ENCODE measurements at regions not wholly inside any gene's neighbourhood (a gene's known extent, or its start where the extent isn't known, plus 50 kb on each side); places are given as distances from the start of the nearest gene placed in this dataset.

DNA sequence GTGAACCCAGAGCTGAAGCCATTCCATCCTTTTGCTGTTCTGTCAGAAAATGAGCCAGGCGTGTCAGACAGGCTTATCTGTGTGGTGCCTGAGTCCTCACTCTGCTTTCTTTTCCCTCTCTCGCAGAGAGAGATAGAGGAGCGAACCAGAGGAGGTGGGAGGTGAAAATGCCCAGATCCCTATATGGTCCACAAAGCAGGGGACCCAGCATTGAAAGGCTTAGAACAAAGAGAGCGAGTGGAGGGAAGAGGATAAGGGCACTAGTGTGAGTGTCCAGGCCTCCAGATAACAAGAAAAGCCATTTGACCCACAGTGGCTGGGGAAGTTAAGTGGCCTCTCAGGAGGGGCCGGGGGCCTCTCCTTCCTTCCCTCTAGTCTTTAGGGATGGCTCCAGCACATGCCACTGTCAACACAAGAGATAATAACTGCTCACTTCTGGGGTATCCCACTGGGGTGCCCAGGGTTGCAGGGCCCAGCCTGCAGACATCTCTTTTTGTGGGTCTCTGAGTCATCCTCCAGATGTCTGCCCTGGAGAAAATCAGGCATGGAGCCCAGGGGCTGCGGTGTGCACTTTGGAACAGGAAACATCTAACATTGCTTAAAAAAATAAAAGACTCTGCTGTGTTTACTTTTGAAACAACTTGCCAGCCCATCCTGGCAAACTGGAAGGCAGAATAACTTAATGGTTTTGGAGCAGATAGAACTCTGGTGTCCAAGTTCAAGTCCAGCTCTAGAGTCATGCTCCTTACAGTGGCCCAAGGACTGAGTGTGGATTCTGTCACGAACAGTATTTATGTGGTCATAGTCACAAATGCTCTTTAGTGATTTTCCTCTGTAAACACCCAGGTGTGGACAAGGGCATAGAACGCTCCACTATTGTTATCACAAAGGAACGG, 189.5 kb downstream of the CXCL12 start:
- TF ChIP-seq, protein P1, sequence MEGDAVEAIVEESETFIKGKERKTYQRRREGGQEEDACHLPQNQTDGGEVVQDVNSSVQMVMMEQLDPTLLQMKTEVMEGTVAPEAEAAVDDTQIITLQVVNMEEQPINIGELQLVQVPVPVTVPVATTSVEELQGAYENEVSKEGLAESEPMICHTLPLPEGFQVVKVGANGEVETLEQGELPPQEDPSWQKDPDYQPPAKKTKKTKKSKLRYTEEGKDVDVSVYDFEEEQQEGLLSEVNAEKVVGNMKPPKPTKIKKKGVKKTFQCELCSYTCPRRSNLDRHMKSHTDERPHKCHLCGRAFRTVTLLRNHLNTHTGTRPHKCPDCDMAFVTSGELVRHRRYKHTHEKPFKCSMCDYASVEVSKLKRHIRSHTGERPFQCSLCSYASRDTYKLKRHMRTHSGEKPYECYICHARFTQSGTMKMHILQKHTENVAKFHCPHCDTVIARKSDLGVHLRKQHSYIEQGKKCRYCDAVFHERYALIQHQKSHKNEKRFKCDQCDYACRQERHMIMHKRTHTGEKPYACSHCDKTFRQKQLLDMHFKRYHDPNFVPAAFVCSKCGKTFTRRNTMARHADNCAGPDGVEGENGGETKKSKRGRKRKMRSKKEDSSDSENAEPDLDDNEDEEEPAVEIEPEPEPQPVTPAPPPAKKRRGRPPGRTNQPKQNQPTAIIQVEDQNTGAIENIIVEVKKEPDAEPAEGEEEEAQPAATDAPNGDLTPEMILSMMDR (IDR thresholded peaks at IDR 0.05): no peak
- TF ChIP-seq POLR2A (IDR thresholded peaks at IDR 0.05): no peak
- Histone ChIP-seq H3K4me3 (no peak overlapping the region), H3K27me3 (no peaks in the 10 kb centered on the region), H3K9me3 (no peaks in the 10 kb centered on the region), H3K4me1 (no peaks in the 10 kb centered on the region), H3K27ac (no peak overlapping the region), H3K36me3 (ENCODE audit: low read depth, missing control alignments) (no peaks in the 10 kb centered on the region)
- intact Hi-C loops (cut with DNase I; ENCODE audit: low total_unique reads): no loop called here
- 74% methylated on average over 9 of the region's 9 CpGs for WGBS, 2 donors
- peak; percentile 27 for DNase-seq

DNA sequence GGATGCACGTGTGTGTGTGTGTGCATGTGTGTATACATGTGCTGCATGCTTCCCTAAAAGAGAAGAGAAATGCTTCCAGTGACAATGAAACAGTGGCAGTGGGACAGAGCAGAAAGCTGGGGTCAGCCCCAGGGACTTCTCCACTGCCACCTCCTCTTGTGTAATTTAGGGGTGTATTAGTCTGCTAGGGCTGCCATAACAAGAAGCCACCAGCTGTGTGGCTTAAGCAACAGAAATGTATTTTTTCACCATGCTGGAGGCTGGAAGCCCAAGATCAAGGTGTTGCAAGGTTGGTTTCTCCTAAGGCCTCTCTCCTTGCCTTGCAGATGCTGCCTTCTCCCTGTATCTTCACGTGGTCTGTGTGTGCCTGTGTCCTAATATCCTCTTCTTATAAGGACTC, 190.5 kb downstream of the CXCL12 start:
- DNase-seq: no peak
- no peaks in the 10 kb centered on the region for H3K4me1 ChIP-seq
- no peaks in the 10 kb centered on the region for H3K36me3 ChIP-seq (ENCODE audit: low read depth, missing control alignments)
- H3K4me3 ChIP-seq: no peak overlapping the region
- WGBS, 2 donors: 88 to 97% methylated on average over 2 of the region's 2 CpGs
- no peaks in the 10 kb centered on the region for H3K27me3 ChIP-seq
- no peaks in the 10 kb centered on the region for H3K9me3 ChIP-seq
- intact Hi-C loops (cut with DNase I; ENCODE audit: low total_unique reads): no loop called here
- H3K27ac ChIP-seq: no peak overlapping the region
- TF ChIP-seq, protein P1 (IDR thresholded peaks at IDR 0.05): no peak
- TF ChIP-seq POLR2A (IDR thresholded peaks at IDR 0.05): no peak

DNA sequence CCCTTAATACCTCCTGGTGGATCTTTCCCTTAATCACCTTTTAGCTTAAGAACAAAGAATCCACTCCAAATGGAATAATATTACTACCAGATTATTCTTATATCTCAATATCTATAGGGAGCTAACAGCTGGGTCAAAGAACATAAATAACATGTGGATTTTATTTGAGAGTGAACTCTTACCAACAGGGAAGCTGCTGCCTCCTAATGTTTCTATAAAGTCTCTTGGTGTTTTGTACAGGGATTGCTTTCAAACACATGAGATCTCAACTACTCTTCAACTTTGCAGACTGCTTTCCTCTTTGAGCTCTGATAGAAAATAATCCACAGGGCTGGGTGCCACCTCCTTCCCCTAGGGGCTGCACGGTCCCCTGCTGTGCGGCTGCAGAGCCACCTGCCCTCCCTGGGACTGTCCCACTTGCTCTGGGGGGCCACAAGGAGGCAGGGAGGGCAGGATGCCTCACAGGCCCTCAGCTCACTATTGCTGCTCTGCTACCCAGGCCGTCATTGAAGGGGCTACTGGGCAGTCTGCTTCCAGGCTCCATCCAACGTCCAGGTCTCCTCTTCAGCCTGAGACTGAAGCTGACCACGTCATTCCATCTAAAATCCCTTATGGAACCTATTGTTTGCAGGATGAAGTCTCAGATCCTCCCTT, 191.2 kb downstream of the CXCL12 start:
- TF ChIP-seq, protein P1 (IDR thresholded peaks at IDR 0.05): no peak
- no peak for TF ChIP-seq POLR2A (IDR thresholded peaks at IDR 0.05)
- no peaks in the 10 kb centered on the region for H3K36me3 ChIP-seq (ENCODE audit: low read depth, missing control alignments)
- no peak overlapping the region for H3K4me3 ChIP-seq
- no peak overlapping the region for H3K27ac ChIP-seq
- H3K27me3 ChIP-seq: no peaks in the 10 kb centered on the region
- intact Hi-C loops (cut with DNase I; ENCODE audit: low total_unique reads): no loop called here
- H3K4me1 ChIP-seq: no peaks in the 10 kb centered on the region
- no peaks in the 10 kb centered on the region for H3K9me3 ChIP-seq
- no peak for DNase-seq
- WGBS, 2 donors: 75 to 92% methylated on average over 5 of the region's 5 CpGs

DNA sequence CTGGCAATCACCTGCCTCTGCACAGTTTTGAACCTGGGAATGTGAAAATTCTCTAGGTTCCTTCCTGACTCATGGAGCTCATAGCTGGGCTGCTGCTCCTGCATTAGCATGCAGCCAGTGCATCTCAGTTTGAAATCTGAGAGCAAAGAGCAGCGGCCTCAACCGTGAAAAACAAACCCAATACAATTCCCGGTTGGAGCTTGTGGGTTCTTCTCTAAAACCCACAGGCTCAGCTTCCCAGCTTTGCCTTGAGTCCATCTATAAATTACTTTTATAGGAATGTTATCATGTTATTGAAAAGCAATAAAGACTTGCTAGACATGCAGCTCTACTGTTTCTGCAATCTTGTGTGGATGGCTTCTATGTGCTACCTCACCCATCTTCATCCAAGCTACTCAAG, 191.7 kb downstream of the CXCL12 start:
- TF ChIP-seq, protein P1 (IDR thresholded peaks at IDR 0.05): no peak
- TF ChIP-seq POLR2A (IDR thresholded peaks at IDR 0.05): no peak
- Histone ChIP-seq H3K4me1 (no peaks in the 10 kb centered on the region), H3K36me3 (ENCODE audit: low read depth, missing control alignments) (no peaks in the 10 kb centered on the region), H3K27me3 (no peaks in the 10 kb centered on the region), H3K27ac (no peak overlapping the region), H3K4me3 (no peak overlapping the region), H3K9me3 (no peaks in the 10 kb centered on the region)
- intact Hi-C loops (cut with DNase I; ENCODE audit: low total_unique reads): no loop called here
- no peak for DNase-seq
- WGBS, 2 donors: 70 to 85% methylated on average over 3 of the region's 3 CpGs
